DND-41 (cell line): ENCODE measurements at regions not wholly inside any gene's neighbourhood (a gene's known extent, or its start where the extent isn't known, plus 50 kb on each side); places are given as distances from the start of the nearest gene placed in this dataset.

Source experiments
- CTCF ChIP-seq: IDR thresholded peaks from 2 replicates; pipeline ENCODE4 v1.5.1; 2012; ENCODE audit warnings: borderline replicate concordance, low read length, moderate library complexity, mild to moderate bottlenecking; ENCODE audit not compliant: poor library complexity, severe bottlenecking; ENCODE audit errors: extremely low read depth
- EZH2 ChIP-seq: IDR thresholded peaks from 3 replicates; pipeline ENCODE4 v1.6.1; 2012; ENCODE audit warnings: borderline replicate concordance, low read depth, mild to moderate bottlenecking, moderate library complexity, low read length, inconsistent platforms; ENCODE audit not compliant: severe bottlenecking

- no peak for TF ChIP-seq CTCF
- TF ChIP-seq EZH2, result no peak
These were observed 87.0 kb downstream of the ZNF365 start for GRCh38 chr10:62461120-62461519.
